ENCODE measurements at regions not wholly inside any gene's neighbourhood (a gene's known extent, or its start where the extent isn't known, plus 50 kb on each side); places are given as distances from the start of the nearest gene placed in this dataset.
"Not testable (repeated sequence)": the region's sequence is repeated elsewhere in the genome, so short reads cannot be mapped to it uniquely, and the experiment has no call there.

GRCh38 chrX:106220177-106220576, 52.1 kb downstream of the PWWP3B start:
- DNase-seq, result peak; percentile 28

- no peak for DNase-seq
Observed at GRCh38 chrX:106243376-106243775, 75.3 kb downstream of the PWWP3B start.

DNA sequence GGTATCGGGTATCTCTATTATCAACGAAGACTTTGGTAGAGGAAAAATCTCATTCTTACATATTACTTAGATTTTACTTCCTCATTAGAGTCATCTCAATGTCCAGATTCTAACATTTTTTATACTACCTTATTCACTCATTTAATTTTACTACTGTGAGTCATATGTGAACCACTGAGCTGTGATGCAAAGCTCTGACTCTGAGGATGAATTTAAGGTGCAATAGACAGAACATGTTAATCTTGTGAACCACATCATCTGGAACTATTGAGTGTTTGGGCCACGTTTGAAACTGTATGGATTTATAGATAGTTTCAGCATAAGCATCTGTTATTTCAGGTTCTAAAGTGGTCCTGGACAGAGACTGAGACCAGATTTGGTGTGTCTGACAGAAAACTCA, 78.4 kb downstream of the PWWP3B start:
- no peak for DNase-seq

DNA sequence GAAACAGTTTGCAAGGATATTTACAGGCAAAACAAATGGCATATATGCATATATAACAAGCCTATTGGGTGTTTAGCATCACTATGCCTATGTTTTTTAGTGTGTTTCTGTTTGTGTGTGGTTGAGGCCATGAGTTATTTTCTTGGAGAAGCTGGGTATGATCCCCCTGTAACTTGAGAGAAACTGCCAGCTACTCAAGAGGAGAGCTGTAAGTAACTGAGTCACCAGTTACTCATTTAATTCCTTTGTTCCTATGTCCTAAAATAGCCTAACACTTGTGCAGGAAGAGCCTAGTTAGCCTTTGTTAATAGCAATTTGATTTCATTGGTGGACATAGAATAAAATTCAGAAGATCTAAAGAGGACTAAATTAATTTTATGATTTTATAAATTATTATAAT, 79.1 kb downstream of the PWWP3B start:
- DNase-seq, result no peak

DNA sequence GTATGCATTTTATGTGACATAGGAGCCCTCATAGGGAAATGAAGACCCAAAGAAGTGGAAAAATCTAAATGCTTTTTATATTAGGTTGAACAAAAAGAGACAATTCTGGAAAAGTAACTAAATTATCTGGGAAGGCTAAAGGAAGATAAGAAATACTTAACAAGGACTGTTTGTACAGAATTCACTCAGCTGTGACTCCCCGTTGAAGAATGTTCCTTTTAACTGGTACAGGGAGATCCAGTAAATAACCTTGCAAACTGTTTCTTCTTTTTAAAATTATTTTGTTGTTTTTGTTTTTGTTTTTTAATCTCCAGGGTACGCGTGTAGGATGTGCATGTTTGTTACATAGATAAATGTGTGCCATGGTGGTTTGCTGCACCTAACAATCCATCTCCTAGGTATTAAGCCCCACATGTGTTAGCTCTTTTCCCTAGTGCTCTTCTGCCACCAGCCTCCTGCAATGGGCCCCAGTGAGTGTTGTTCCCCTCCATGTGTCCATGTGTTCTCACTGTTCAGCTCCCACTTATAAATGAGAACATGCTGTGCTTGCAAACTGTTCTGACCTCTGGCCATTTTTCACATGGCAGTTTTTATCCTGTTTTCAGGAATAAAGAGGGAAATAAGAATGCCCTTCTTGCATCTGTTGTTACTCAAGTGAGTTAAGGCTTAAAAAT, 81.7 kb downstream of the PWWP3B start:
- DNase-seq, result no peak

- DNase-seq, result no peak
Observed at GRCh38 chrX:106263817-106264216, 95.7 kb downstream of the PWWP3B start.

DNA sequence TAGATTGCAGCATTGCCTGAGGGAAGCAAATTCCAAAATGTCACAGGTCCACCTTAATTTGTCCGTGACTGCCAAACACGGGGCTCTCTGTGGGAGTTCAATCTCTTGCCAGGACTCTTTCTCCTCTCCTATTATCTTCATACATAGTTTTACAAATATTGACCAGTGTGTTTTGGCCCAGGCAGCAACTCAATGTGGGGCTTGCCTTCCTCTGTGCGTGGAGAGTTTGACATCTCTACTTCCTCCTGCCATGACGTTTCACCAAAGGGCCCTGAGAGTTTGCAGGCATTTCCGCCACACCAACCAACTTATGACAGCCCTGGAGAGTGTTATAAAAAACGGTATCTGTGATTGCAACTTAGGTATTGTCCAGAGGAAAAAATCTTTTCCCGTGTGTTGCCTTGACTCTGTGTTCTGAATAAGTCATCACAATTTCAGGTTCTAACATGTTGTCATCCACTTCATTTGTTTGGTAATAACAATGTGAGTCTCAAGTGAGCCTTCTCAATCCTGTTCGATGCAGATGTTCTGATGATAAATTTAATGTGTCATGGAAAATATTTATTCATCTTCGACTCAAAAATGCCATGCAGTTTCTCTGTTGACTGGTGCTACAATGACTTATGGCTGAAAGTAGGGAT, 106.0 kb downstream of the PWWP3B start:
- not testable (repeated sequence) for DNase-seq

DNA sequence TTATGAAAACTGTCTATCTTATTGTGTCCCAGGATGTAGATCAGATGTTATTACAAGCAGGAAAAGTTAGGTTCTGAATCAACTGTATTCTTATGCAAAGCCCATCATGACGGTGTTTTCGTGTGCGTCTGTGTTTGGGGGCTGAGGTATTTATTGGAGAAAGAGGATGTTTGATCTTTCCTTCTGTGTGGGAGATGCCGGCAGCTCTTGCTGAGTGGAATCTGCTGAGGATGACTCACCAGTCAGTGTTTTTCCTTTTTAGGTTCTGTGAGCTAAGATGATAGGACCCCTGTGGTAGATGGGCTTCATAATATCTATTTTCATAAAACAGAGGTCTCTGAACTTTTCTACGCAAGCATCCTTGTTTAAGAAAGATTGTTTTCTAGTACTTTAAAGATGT, 107.1 kb downstream of the PWWP3B start:
- not testable (repeated sequence) for DNase-seq

DNA sequence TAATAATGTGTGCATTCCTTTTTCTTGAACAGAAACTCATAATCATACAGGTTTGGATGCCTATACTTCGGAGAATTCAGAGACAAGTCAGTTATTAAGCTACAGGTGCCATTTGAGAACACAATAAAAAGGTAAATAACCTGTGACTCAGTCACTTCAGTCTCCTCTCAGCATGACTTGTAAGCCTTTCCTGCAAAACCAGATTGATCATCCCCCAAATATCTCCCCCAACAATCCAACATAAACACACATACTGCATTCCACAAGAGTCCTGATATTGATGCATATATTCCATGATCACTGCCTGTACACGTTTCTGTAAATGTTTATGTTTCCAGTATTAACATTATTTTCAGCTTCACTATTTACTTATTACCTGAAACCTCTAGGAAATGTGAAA, 110.8 kb downstream of the PWWP3B start:
- peak; percentile 79 for DNase-seq

DNA sequence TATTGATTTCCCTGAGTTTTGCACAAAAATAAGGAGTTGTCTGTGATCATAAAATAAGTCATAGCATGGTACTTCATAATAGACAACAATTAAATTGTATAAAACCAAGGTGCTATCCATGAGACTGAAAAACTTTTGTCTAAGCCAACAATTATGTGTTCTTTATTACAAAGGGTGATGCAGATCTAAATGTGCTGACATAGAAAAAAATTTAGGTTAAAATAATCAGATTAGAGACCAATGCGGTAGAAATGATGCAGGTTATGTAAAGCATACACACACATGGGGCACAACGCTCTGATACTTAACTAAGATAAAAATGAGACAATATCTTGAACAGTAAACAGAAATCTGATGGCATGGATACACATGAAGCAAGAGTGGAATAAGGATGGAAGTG, 113.3 kb downstream of the PWWP3B start:
- no peak for DNase-seq

GRCh38 chrX:106283841-106284240, 115.7 kb downstream of the PWWP3B start:
- DNase-seq, result peak; percentile 40

DNA sequence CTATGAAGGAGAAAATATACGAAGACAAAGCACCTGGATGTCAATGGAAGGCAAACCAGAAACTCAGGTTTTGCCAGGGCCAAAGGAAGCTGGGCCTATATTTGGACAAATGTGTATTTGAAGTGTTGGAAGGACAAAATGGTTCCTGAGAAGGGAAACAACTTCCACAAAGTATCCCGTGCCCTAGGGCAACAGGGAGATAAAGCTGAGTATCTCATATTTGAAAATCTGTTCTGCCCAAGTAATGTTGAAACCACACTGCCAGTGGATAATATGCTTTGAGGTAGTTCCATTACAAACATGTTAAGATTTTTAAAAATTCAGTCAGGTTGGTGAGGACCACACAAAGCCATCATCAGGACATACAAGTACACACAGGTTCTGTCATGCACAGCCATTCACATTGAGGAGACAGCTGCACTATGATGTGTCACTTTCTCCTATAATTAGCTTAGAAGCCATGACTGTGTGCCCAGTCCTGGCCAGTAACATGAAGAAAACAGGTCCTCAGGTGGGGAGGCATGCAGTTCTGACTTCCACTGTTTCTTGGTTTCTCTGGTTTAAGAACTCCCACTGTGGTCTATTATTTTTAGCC, 116.4 kb downstream of the PWWP3B start:
- DNase-seq, result peak; percentile 67

GRCh38 chrX:106286053-106286650, 118.0 kb downstream of the PWWP3B start:
- DNase-seq, result peak; percentile 6

- not testable (repeated sequence) for DNase-seq
Observed at GRCh38 chrX:106290778-106291177, 122.7 kb downstream of the PWWP3B start.

DNA sequence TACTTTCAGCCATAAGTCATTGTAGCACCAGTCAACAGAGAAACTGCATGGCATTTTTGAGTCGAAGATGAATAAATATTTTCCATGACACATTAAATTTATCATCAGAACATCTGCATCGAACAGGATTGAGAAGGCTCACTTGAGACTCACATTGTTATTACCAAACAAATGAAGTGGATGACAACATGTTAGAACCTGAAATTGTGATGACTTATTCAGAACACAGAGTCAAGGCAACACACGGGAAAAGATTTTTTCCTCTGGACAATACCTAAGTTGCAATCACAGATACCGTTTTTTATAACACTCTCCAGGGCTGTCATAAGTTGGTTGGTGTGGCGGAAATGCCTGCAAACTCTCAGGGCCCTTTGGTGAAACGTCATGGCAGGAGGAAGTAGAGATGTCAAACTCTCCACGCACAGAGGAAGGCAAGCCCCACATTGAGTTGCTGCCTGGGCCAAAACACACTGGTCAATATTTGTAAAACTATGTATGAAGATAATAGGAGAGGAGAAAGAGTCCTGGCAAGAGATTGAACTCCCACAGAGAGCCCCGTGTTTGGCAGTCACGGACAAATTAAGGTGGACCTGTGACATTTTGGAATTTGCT, 123.8 kb downstream of the PWWP3B start:
- not testable (repeated sequence) for DNase-seq

DNA sequence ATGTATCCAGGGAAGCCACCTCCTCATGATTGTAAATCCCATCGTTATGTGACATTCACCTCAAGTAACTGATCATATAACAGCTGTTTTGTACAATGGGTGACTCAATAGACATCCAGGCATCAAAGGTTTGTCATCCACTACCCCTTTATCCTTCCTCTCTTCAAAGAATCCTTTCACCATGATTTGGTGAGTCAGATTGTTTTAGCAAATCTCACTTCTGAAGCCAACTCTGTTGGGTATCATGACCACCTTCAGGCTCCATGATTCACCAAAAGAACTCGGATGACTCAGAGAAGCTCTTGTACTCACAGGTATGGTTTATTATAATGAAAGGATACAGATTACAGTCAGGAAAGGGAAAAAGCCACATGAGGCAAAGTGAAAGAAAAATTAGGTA, 132.1 kb downstream of the PWWP3B start:
- DNase-seq, result peak; percentile 74

GRCh38 chrX:106300656-106301055, 132.6 kb downstream of the PWWP3B start:
- peak; percentile 46 for DNase-seq

- peak; percentile 48 for DNase-seq
Observed at GRCh38 chrX:106302304-106302703, 134.2 kb downstream of the PWWP3B start.

DNA sequence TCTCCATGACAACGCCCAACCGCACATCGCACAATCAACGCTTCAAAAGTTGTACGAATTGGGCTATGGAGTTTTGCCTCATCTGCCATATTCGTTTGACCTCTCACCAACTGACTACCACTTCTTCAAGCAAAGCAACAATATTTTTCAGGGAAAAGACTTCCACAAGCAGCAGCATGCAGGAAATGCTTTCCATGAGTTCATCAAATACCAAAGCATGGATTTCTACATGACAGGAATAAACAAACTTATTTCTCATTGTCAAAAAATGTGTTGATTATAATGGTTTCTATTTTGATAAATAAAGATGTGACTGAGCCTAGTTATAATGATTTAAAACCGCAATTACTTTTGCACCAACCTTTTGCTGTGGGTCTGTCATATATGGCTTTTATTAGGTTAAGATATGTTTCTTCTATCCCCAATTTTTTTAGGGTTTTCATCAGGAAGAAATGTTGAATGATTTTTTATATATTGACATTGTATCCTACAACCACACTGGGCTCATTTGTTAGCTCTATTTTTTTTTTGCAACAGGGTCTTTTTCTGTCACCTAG, 138.4 kb downstream of the PWWP3B start:
- DNase-seq, result no peak

GRCh38 chrX:106323357-106323756, 155.3 kb downstream of the PWWP3B start:
- DNase-seq, result no peak

GRCh38 chrX:106331606-106332005, 163.5 kb downstream of the PWWP3B start:
- DNase-seq, result no peak

- peak; percentile 25 for DNase-seq
Observed at GRCh38 chrX:106341823-106342222, 173.7 kb downstream of the PWWP3B start.

GRCh38 chrX:106356580-106356979, 188.5 kb downstream of the PWWP3B start:
- no peak for DNase-seq

Measured in DMS53 (cell line).